Endothelial cell of umbilical vein (primary cell): ENCODE measurements at regions not wholly inside any gene's neighbourhood (a gene's known extent, or its start where the extent isn't known, plus 50 kb on each side); places are given as distances from the start of the nearest gene placed in this dataset.

ENCODE experiments used
- EZH2 ChIP-seq: IDR thresholded peaks from 2 replicates; pipeline ENCODE4 v1.6.1; 2012; ENCODE audit warnings: borderline replicate concordance, low read depth, mild to moderate bottlenecking, moderate library complexity, low read length, inconsistent platforms; ENCODE audit not compliant: severe bottlenecking
- FOS ChIP-seq: IDR thresholded peaks from 2 replicates; pipeline ENCODE4 v1.6.1; 2011; ENCODE audit warnings: mild to moderate bottlenecking, low read length, moderate library complexity, borderline replicate concordance; ENCODE audit not compliant: insufficient read depth
- GATA2 ChIP-seq: IDR thresholded peaks from 2 replicates; pipeline ENCODE4 v1.7.0; 2011; ENCODE audit warnings: low read depth, mild to moderate bottlenecking, moderate library complexity, mixed read lengths, low read length; ENCODE audit not compliant: insufficient read length, insufficient read depth
- JUN ChIP-seq: IDR thresholded peaks from 2 replicates; pipeline ENCODE4 v1.6.1; 2011; ENCODE audit warnings: borderline replicate concordance, low read depth; ENCODE audit not compliant: insufficient read length, insufficient read depth
- MYC ChIP-seq: IDR thresholded peaks from one replicate; pipeline ENCODE4 v1.6.1; 2011; ENCODE audit warnings: mild to moderate bottlenecking, low read depth, low read length
- POLR2A ChIP-seq: IDR thresholded peaks from 2 replicates; pipeline ENCODE4 v1.6.1; 2012; ENCODE audit warnings: low read depth, mild to moderate bottlenecking, control low read depth, low read length
- POLR2AphosphoS5 ChIP-seq: IDR thresholded peaks from 2 replicates; pipeline ENCODE4 v1.6.1; 2012; ENCODE audit warnings: low read depth, mild to moderate bottlenecking, control low read depth, low read length, moderate library complexity; ENCODE audit not compliant: insufficient read depth
- TF ChIP-seq, protein P1 (sequence below), 2 donors: IDR thresholded peaks; 1 replicate in 1 of 2; 2 replicates in 1 of 2; pipeline ENCODE4 v1.5.1; 2011; ENCODE audit warnings: low read length in 2 of 2, mild to moderate bottlenecking in 2 of 2, moderate library complexity in 2 of 2, control low read depth in 1 of 2, inconsistent platforms in 1 of 2, low read depth in 1 of 2; ENCODE audit not compliant: insufficient read depth in 1 of 2; ENCODE audit errors: extremely low read depth in 1 of 2

- TF ChIP-seq, protein P1, sequence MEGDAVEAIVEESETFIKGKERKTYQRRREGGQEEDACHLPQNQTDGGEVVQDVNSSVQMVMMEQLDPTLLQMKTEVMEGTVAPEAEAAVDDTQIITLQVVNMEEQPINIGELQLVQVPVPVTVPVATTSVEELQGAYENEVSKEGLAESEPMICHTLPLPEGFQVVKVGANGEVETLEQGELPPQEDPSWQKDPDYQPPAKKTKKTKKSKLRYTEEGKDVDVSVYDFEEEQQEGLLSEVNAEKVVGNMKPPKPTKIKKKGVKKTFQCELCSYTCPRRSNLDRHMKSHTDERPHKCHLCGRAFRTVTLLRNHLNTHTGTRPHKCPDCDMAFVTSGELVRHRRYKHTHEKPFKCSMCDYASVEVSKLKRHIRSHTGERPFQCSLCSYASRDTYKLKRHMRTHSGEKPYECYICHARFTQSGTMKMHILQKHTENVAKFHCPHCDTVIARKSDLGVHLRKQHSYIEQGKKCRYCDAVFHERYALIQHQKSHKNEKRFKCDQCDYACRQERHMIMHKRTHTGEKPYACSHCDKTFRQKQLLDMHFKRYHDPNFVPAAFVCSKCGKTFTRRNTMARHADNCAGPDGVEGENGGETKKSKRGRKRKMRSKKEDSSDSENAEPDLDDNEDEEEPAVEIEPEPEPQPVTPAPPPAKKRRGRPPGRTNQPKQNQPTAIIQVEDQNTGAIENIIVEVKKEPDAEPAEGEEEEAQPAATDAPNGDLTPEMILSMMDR (IDR thresholded peaks at IDR 0.05; ENCODE audit: extremely low read depth in 1 of 2, insufficient read depth in 1 of 2, low read depth in 1 of 2, low read length in 2 of 2): no peak
- TF ChIP-seq POLR2AphosphoS5 (no peak), EZH2 (no peak), JUN (no peak), POLR2A (no peak), MYC (no peak), GATA2 (no peak), FOS (no peak)
Measured at GRCh38 chr2:163155925-163156324, 317.4 kb upstream of the KCNH7 start.
